WTC11 (cell line): ENCODE measurements at regions not wholly inside any gene's neighbourhood (a gene's known extent, or its start where the extent isn't known, plus 50 kb on each side); places are given as distances from the start of the nearest gene placed in this dataset.

Experiments
- ATAC-seq: fragments of 200-7000 bp; cut with Tn5 transposase; 2 replicates; pipeline ENCODE4 v1.10.0; 2021; ENCODE audit warnings: mild to moderate bottlenecking, moderate library complexity
- CTCF ChIA-PET: fragments of 300-600 bp; sonication (Branson Sonifier 250); formaldehyde crosslinking; loops from one replicate; lab custom pipeline; 2021; ENCODE audit warnings: antibody characterized with exemption; lab: Charles Lee
- POLR2A ChIA-PET: fragments of 350-600 bp; sonication (Branson Sonifier 250); formaldehyde crosslinking; loops from one replicate; lab custom pipeline; 2021; ENCODE audit warnings: antibody characterized with exemption; lab: Charles Lee
- DNase-seq: peaks from one replicate; pipeline ENCODE4 v3.0.0; 2021; ENCODE audit warnings: low spot score
- H3K27ac Mint-ChIP-seq: 2 replicates; pipeline ENCODE4 v1.8.0; 2021; ENCODE audit warnings: mixed read lengths
- H3K27me3 Mint-ChIP-seq: 2 replicates; pipeline ENCODE4 v1.8.0; 2021; ENCODE audit warnings: low read depth, mild to moderate bottlenecking, moderate library complexity, mixed read lengths
- H3K36me3 Mint-ChIP-seq: 2 replicates; pipeline ENCODE4 v1.8.0; 2021; ENCODE audit warnings: mixed read lengths
- H3K4me1 Mint-ChIP-seq: 2 replicates; pipeline ENCODE4 v1.8.0; 2022; ENCODE audit warnings: mixed read lengths
- H3K4me3 Mint-ChIP-seq: 2 replicates; pipeline ENCODE4 v1.8.0; 2021; ENCODE audit warnings: mild to moderate bottlenecking, moderate library complexity, mixed read lengths
- H3K9me3 Mint-ChIP-seq: 2 replicates; pipeline ENCODE4 v1.8.0; 2021; ENCODE audit warnings: mixed read lengths
- ATF1 ChIP-seq: sonication (generic); formaldehyde crosslinking; IDR thresholded peaks from 2 replicates; pipeline ENCODE4 v1.8.1; 2023; ENCODE audit warnings: mild to moderate bottlenecking, moderate library complexity, missing genetic modification reagents
- ATF3 ChIP-seq: sonication (generic); formaldehyde crosslinking; conservative IDR thresholded peaks from 2 replicates; pipeline ENCODE4 v1.8.1; 2022; ENCODE audit warnings: mild to moderate bottlenecking, missing genetic modification reagents
- CREM ChIP-seq: sonication (generic); formaldehyde crosslinking; IDR thresholded peaks from 2 replicates; pipeline ENCODE4 v1.8.1; 2022; ENCODE audit warnings: mild to moderate bottlenecking, missing genetic modification reagents, moderate library complexity
- FOXK1 ChIP-seq: sonication (generic); formaldehyde crosslinking; IDR thresholded peaks from 2 replicates; pipeline ENCODE4 v1.8.0; 2022; ENCODE audit warnings: mild to moderate bottlenecking, moderate library complexity, missing genetic modification reagents
- HMGA2 ChIP-seq: fragments of 250-450 bp; sonication (Bioruptor Pico); IDR thresholded peaks from 2 replicates; pipeline ENCODE4 v1.4.0; 2021; ENCODE audit warnings: mild to moderate bottlenecking, moderate library complexity
- MXD4 ChIP-seq: fragments of 250-450 bp; sonication (Bioruptor Pico); IDR thresholded peaks from 2 replicates; pipeline ENCODE4 v1.8.0; 2021; ENCODE audit warnings: mild to moderate bottlenecking, moderate library complexity, borderline replicate concordance
- SMAD3 ChIP-seq: sonication (generic); formaldehyde crosslinking; IDR thresholded peaks from 2 replicates; pipeline ENCODE4 v1.8.0; 2022; ENCODE audit warnings: missing genetic modification reagents, mild to moderate bottlenecking, borderline replicate concordance
- SOX15 ChIP-seq: fragments of 250-450 bp; sonication (Bioruptor Pico); IDR thresholded peaks from 2 replicates; pipeline ENCODE4 v1.9.0; 2021; ENCODE audit warnings: mild to moderate bottlenecking
- STAT6 ChIP-seq: sonication (generic); formaldehyde crosslinking; conservative IDR thresholded peaks from 2 replicates; pipeline ENCODE4 v1.8.1; 2023; ENCODE audit warnings: mild to moderate bottlenecking, low read depth, missing genetic modification reagents, moderate library complexity
- TEAD1 ChIP-seq: sonication (generic); formaldehyde crosslinking; IDR thresholded peaks from 2 replicates; pipeline ENCODE4 v1.8.0; 2022; ENCODE audit warnings: mild to moderate bottlenecking, missing genetic modification reagents
- TP53 ChIP-seq: sonication (generic); formaldehyde crosslinking; IDR thresholded peaks from 2 replicates; pipeline ENCODE4 v1.8.1; 2023; ENCODE audit warnings: mild to moderate bottlenecking, missing genetic modification reagents
- ZBTB43 ChIP-seq: sonication (generic); formaldehyde crosslinking; IDR thresholded peaks from 2 replicates; pipeline ENCODE4 v1.8.1; 2023; ENCODE audit warnings: mild to moderate bottlenecking, missing genetic modification reagents
- ZNF671 ChIP-seq: fragments of 250-450 bp; sonication (Bioruptor Pico); IDR thresholded peaks from 2 replicates; pipeline ENCODE4 v1.8.0; 2021; ENCODE audit warnings: mild to moderate bottlenecking
- TF ChIP-seq, protein P1 (sequence below): sonication (generic); formaldehyde crosslinking; IDR thresholded peaks from 2 replicates; pipeline ENCODE4 v1.8.0; 2022; ENCODE audit warnings: mild to moderate bottlenecking, missing genetic modification reagents
- TF ChIP-seq, protein P2 (sequence below): sonication (generic); formaldehyde crosslinking; IDR thresholded peaks from 2 replicates; pipeline ENCODE4 v1.8.1; 2023; ENCODE audit warnings: mild to moderate bottlenecking, moderate library complexity, missing genetic modification reagents
- TF ChIP-seq, protein P3 (sequence below): sonication (generic); formaldehyde crosslinking; IDR thresholded peaks from 2 replicates; pipeline ENCODE4 v1.8.1; 2023; ENCODE audit warnings: mild to moderate bottlenecking, missing genetic modification reagents, borderline replicate concordance

- H3K27me3 Mint-ChIP-seq, result no peaks in the 10 kb centered on the region
- DNase-seq, result no peak
- POLR2A ChIA-PET, result no interaction called here
- H3K4me1 Mint-ChIP-seq, result peaks cover 20% of the 10 kb centered on the region
- H3K4me3 Mint-ChIP-seq, result no peak overlapping the region
- H3K9me3 Mint-ChIP-seq, result peaks cover 9% of the 10 kb centered on the region
- ATAC-seq, result no peak
- TF ChIP-seq ZNF671 (CRISPR knock-in tag) (no peak), MXD4 (CRISPR knock-in tag) (no peak)
- TF ChIP-seq, protein P1, sequence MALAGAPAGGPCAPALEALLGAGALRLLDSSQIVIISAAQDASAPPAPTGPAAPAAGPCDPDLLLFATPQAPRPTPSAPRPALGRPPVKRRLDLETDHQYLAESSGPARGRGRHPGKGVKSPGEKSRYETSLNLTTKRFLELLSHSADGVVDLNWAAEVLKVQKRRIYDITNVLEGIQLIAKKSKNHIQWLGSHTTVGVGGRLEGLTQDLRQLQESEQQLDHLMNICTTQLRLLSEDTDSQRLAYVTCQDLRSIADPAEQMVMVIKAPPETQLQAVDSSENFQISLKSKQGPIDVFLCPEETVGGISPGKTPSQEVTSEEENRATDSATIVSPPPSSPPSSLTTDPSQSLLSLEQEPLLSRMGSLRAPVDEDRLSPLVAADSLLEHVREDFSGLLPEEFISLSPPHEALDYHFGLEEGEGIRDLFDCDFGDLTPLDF, result no peak
- TF ChIP-seq, all 79 proteins: peak for 0
- Mint-ChIP-seq H3K27ac (no peak overlapping the region), H3K36me3 (peaks cover 3% of the 10 kb centered on the region)
- CTCF ChIA-PET, result no interaction called here
Measured at GRCh38 chr1:195941795-195942194, 666.4 kb downstream of the KCNT2 start.

DNA sequence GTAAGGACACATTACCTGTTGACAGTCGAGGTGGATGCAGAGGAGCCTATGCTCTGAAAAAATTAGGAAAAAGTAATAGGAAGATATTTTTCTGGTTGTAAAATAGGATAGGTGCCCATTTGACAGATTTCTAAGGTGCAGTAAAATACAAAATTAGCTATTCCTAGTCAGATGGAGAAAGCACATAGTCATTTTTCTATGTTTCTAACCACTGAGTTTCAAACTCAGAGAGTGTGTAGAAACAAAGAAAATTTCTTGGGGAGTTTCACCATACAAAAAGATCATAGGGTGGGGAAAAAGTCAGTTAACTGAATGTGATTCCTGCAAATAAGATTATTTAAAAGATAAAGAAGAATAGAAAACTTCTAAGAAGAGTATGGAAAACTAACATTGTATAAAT is 666.9 kb downstream of the KCNT2 start:
- ChIA-PET CTCF (interaction anchor here (2.2 to 2.6 kb wide), 2 partner anchors 206 to 719 kb away, joined by 4 to 17 read pairs; no protein-coding TSS in a partner anchor), POLR2A (no interaction called here)
- Mint-ChIP-seq H3K36me3 (peaks cover 3% of the 10 kb centered on the region), H3K4me3 (no peak overlapping the region), H3K4me1 (peaks cover 20% of the 10 kb centered on the region), H3K9me3 (peaks cover 9% of the 10 kb centered on the region), H3K27me3 (no peaks in the 10 kb centered on the region), H3K27ac (no peak overlapping the region)
- ATAC-seq (no peak), DNase-seq (no peak)
- no peak for TF ChIP-seq TEAD1 (CRISPR knock-in tag)
- no peak for TF ChIP-seq ATF3 (CRISPR knock-in tag)
- TF ChIP-seq, protein P2, sequence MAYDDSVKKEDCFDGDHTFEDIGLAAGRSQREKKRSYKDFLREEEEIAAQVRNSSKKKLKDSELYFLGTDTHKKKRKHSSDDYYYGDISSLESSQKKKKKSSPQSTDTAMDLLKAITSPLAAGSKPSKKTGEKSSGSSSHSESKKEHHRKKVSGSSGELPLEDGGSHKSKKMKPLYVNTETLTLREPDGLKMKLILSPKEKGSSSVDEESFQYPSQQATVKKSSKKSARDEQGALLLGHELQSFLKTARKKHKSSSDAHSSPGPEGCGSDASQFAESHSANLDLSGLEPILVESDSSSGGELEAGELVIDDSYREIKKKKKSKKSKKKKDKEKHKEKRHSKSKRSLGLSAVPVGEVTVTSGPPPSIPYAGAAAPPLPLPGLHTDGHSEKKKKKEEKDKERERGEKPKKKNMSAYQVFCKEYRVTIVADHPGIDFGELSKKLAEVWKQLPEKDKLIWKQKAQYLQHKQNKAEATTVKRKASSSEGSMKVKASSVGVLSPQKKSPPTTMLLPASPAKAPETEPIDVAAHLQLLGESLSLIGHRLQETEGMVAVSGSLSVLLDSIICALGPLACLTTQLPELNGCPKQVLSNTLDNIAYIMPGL (CRISPR knock-in tag), result no peak
- TF ChIP-seq HMGA2 (CRISPR knock-in tag), result no peak
- TF ChIP-seq ATF1 (CRISPR knock-in tag), result no peak
- no peak for TF ChIP-seq TP53 (CRISPR knock-in tag)
- TF ChIP-seq SOX15 (CRISPR knock-in tag), result no peak
- TF ChIP-seq ZBTB43 (CRISPR knock-in tag), result no peak
- no peak for TF ChIP-seq MXD4 (CRISPR knock-in tag)
- TF ChIP-seq CREM (CRISPR knock-in tag), result no peak
- TF ChIP-seq SMAD3 (CRISPR knock-in tag), result no peak
- TF ChIP-seq STAT6, result no peak
- TF ChIP-seq, protein P3, sequence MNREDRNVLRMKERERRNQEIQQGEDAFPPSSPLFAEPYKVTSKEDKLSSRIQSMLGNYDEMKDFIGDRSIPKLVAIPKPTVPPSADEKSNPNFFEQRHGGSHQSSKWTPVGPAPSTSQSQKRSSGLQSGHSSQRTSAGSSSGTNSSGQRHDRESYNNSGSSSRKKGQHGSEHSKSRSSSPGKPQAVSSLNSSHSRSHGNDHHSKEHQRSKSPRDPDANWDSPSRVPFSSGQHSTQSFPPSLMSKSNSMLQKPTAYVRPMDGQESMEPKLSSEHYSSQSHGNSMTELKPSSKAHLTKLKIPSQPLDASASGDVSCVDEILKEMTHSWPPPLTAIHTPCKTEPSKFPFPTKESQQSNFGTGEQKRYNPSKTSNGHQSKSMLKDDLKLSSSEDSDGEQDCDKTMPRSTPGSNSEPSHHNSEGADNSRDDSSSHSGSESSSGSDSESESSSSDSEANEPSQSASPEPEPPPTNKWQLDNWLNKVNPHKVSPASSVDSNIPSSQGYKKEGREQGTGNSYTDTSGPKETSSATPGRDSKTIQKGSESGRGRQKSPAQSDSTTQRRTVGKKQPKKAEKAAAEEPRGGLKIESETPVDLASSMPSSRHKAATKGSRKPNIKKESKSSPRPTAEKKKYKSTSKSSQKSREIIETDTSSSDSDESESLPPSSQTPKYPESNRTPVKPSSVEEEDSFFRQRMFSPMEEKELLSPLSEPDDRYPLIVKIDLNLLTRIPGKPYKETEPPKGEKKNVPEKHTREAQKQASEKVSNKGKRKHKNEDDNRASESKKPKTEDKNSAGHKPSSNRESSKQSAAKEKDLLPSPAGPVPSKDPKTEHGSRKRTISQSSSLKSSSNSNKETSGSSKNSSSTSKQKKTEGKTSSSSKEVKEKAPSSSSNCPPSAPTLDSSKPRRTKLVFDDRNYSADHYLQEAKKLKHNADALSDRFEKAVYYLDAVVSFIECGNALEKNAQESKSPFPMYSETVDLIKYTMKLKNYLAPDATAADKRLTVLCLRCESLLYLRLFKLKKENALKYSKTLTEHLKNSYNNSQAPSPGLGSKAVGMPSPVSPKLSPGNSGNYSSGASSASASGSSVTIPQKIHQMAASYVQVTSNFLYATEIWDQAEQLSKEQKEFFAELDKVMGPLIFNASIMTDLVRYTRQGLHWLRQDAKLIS (CRISPR knock-in tag), result no peak
- no peak for TF ChIP-seq FOXK1
